ENCODE measurements at regions not wholly inside any gene's neighbourhood (a gene's known extent, or its start where the extent isn't known, plus 50 kb on each side); places are given as distances from the start of the nearest gene placed in this dataset.

GRCh38 chr6:80523531-80523997 is 417.1 kb downstream of the BCKDHB start (continued):
- TF ChIP-seq, protein P1, sequence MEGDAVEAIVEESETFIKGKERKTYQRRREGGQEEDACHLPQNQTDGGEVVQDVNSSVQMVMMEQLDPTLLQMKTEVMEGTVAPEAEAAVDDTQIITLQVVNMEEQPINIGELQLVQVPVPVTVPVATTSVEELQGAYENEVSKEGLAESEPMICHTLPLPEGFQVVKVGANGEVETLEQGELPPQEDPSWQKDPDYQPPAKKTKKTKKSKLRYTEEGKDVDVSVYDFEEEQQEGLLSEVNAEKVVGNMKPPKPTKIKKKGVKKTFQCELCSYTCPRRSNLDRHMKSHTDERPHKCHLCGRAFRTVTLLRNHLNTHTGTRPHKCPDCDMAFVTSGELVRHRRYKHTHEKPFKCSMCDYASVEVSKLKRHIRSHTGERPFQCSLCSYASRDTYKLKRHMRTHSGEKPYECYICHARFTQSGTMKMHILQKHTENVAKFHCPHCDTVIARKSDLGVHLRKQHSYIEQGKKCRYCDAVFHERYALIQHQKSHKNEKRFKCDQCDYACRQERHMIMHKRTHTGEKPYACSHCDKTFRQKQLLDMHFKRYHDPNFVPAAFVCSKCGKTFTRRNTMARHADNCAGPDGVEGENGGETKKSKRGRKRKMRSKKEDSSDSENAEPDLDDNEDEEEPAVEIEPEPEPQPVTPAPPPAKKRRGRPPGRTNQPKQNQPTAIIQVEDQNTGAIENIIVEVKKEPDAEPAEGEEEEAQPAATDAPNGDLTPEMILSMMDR (IDR thresholded peaks at IDR 0.05; ENCODE audit: control extremely low read depth in 1 of 3, insufficient read depth in 1 of 3, low read depth in 1 of 3, low read length in 3 of 3), result peak; percentile 67 to 82 (median 68)
- TF ChIP-seq TCF12 (IDR thresholded peaks at IDR 0.05; ENCODE audit: low read depth, low read length) (0 out of 2 replicates have a peak, but pooled peaks have one; percentile 38), NANOG (IDR thresholded peaks at IDR 0.05; ENCODE audit: insufficient read depth, low read depth, low read length, poor library complexity, severe bottlenecking) (no peak), RAD21 (IDR thresholded peaks at IDR 0.05 in 1 of 2, conservative IDR thresholded peaks at IDR 0.05 in 1 of 2; ENCODE audit: low read depth in 2 of 2, low read length in 2 of 2) (peak; percentile 67 to 70)

Data from H1 (cell line).